ENCODE measurements at regions not wholly inside any gene's neighbourhood (a gene's known extent, or its start where the extent isn't known, plus 50 kb on each side); places are given as distances from the start of the nearest gene placed in this dataset.
A peak's percentile ranks its signal among the peaks of the same experiment; 100 is the strongest.

DNA sequence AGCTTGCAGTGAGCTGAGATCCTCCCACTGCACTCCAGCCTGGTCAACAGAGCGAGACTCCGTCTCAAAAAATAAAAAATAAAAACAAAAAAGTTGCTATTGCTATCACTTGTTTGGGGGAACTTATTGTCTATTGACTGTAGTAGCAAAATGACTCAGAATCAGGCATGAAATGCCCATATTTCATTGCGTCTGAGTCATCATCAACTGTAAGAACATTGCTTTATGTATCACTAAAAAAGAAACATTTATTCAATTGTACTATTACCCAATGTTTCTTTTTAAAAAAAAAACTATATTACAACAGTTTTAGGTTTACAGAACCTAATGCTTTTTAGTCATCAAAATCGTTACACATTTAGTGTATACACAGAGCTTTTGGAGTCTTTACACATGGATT is 91.0 kb upstream of the FMN2 start:
- no peaks in the 10 kb centered on the region for H3K9me3 Mint-ChIP-seq (ENCODE audit: low read depth)
- CTCF ChIA-PET: no interaction called here
- H3K27ac Mint-ChIP-seq: no peak overlapping the region
- H3K4me3 Mint-ChIP-seq: no peak overlapping the region
- ATAC-seq: no peak
- H3K27me3 Mint-ChIP-seq: peaks cover 34% of the 10 kb centered on the region
- intact Hi-C loops (cut with DNase I, micrococcal nuclease): no loop called here
- DNase-seq: no peak
- H3K4me1 Mint-ChIP-seq: peaks cover 6% of the 10 kb centered on the region
- POLR2A ChIA-PET: no interaction called here
- H3K36me3 Mint-ChIP-seq (ENCODE audit: low read depth): no peaks in the 10 kb centered on the region

DNA sequence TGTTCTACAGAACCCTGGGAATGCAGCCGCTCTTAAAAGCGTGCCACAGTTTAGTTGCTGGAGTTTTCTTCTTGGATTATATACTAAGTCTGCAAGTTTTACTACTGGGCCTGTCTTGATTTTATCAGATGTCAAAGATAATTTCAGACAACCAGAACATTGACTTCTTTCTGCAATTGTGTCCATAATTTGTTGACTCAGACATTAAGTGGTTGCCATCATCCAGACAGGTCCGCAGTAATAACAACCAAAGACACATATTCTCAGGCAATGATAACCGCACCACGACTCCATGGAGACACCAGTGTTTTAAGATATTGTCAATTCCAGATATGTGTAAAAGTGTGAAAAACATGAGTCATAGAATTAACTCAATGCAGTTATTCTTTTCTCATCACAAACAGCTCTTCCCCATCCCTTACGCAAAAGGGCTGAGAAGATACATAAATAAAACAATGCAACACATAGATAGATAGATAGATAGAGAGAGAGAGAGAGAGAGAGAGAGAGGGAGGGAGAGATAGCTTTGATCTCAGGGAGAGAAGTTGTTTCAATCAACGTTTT is 90.4 kb upstream of the FMN2 start:
- DNase-seq: no peak

DNA sequence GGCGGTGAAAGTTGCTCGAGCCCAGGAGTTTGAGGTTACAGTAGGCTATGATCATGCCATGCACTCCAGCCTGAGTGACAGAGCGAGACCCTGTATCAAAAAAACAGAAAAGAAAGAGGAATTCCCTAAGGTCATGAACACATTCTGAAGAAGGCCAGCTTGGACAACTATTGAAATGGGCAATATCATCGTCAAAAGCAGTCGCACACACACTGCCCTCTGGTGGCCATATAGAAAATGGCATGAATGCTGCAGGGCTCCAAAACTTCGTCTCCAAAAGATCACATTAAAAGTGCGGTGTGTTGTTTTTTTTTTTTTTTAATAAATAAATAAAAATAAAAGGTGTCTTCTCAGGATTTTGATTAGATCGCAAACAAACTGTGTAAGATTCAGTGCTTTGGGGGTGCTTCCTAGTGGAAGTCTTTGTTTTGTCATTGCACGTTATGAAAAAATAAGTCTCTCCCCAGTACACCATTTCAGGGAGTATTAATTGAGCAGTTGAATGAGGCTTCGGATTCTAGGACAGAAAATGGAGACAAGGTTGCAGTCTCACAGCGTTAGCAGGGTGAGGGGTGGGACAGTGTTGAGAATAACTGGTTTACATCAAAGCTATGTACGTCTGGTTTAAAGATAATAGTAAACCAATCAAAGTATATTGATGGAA is 87.5 kb upstream of the FMN2 start:
- Mint-ChIP-seq H3K27me3 (peaks cover 15% of the 10 kb centered on the region), H3K4me3 (no peak overlapping the region), H3K27ac (no peak overlapping the region), H3K36me3 (ENCODE audit: low read depth) (no peaks in the 10 kb centered on the region), H3K4me1 (no peaks in the 10 kb centered on the region), H3K9me3 (ENCODE audit: low read depth) (no peaks in the 10 kb centered on the region)
- no peak for ATAC-seq
- ChIA-PET POLR2A (no interaction called here), CTCF (interaction anchor here (0.5 to 5.2 kb wide), 7 partner anchors 9 to 989 kb away, joined by 3 to 22 read pairs (median 3); no protein-coding TSS in a partner anchor)
- peak; percentile 35 for DNase-seq
- intact Hi-C loops (cut with DNase I, micrococcal nuclease): no loop called here

More for the DNA sequence above, 90.4 kb upstream of the FMN2 start:
- no peak for ATAC-seq
- Mint-ChIP-seq H3K27me3 (peaks cover 31% of the 10 kb centered on the region), H3K4me3 (no peak overlapping the region), H3K36me3 (ENCODE audit: low read depth) (no peaks in the 10 kb centered on the region), H3K9me3 (ENCODE audit: low read depth) (no peaks in the 10 kb centered on the region), H3K27ac (no peak overlapping the region), H3K4me1 (peaks cover 6% of the 10 kb centered on the region)
- CTCF ChIA-PET: interaction anchor here (0.6 to 5.2 kb wide), 2 partner anchors 49 to 1375 kb away, joined by 4 to 22 read pairs; no protein-coding TSS in a partner anchor
- intact Hi-C loops (cut with DNase I, micrococcal nuclease): no loop called here
- POLR2A ChIA-PET: no interaction called here

DNA sequence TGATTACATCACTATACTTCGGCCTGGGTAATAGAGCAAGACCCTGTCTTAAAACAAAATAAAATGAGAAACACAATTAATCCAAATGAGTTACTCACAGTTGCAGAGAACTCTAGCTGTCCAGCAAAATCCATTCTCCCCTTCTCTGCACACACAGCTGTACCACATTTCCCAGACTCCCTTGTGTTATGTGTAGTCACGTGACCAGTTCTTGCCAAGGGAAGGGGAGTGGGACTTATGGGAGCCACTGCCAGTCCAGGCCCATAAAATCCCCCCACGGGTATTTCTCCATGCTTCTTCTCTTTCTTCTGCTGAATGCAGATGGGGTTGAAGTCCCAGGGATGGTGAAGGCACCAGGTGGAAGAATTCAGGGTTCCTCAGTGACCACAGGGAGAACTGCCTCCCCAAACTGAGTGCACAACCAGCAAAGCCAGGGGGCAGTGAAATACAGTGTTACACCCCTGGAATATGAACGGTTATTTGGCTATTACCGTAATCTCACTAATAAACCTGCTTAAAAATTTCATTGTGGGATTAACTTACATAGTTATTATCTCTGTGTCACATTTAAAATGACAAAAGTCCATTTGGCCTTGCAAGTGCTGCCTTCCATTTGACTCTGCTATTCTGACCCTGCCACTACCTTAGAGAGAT is 85.6 kb upstream of the FMN2 start:
- H3K9me3 Mint-ChIP-seq (ENCODE audit: low read depth): peaks cover 7% of the 10 kb centered on the region
- no peak overlapping the region for H3K27ac Mint-ChIP-seq
- no peaks in the 10 kb centered on the region for H3K36me3 Mint-ChIP-seq (ENCODE audit: low read depth)
- DNase-seq (no peak), ATAC-seq (no peak)
- H3K4me1 Mint-ChIP-seq: no peaks in the 10 kb centered on the region
- H3K4me3 Mint-ChIP-seq: no peak overlapping the region
- CTCF ChIA-PET: interaction anchor here (5.2 kb wide), 1 partner anchor 54 kb away, joined by 22 read pairs; no protein-coding TSS in a partner anchor
- POLR2A ChIA-PET: no interaction called here
- H3K27me3 Mint-ChIP-seq: peaks cover 10% of the 10 kb centered on the region
- intact Hi-C loops (cut with DNase I, micrococcal nuclease): no loop called here

DNA sequence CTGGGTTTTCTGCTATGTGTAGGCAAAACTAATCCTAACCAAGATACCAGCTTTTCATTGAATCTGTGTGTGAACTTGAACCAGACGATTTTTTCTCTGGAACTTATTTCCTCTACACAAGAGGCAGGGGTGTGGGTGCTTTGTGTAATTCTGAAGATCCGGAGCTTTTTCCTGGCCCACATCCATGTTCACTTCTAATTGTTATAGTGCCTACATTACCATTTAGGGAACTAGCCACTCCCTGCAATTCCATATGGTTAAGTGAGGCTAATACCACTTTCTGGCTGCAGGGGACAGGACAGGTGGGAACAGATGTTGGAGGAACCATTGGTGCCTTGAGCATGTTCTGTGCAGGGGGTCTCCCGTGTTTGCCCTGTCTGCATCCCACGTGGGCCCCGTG is 83.4 kb upstream of the FMN2 start:
- Mint-ChIP-seq H3K27me3 (no peaks in the 10 kb centered on the region), H3K4me1 (no peaks in the 10 kb centered on the region), H3K9me3 (ENCODE audit: low read depth) (peaks cover 7% of the 10 kb centered on the region), H3K4me3 (no peak overlapping the region), H3K27ac (no peak overlapping the region), H3K36me3 (ENCODE audit: low read depth) (no peaks in the 10 kb centered on the region)
- CTCF ChIA-PET: interaction anchor here (1.2 to 1.9 kb wide), 2 partner anchors 12 to 141 kb away, joined by 3 to 4 read pairs; no protein-coding TSS in a partner anchor
- DNase-seq: no peak
- intact Hi-C loops (cut with DNase I, micrococcal nuclease): no loop called here
- POLR2A ChIA-PET: no interaction called here
- no peak for ATAC-seq

DNA sequence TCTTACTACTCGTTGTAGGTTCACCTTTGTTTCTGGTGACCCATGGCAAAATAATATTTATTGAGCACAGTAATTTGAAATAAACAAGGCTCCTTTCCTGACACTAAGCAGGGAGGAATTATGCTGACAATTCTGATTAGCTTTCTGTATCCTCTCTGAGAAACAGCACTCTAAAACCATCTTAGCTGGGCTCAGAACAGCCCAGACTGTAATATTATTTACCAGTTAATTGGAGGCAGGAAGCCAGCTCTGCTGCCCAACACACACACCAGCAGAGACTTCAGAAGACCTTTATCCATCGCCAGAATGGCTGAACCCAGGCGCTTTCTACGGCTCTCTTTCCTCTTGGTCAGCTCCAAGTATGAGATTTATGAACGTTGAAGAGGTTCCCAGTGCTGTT is 77.6 kb upstream of the FMN2 start:
- ATAC-seq: no peak
- Mint-ChIP-seq H3K4me1 (no peaks in the 10 kb centered on the region), H3K9me3 (ENCODE audit: low read depth) (peaks cover 17% of the 10 kb centered on the region), H3K27ac (no peak overlapping the region), H3K27me3 (peaks cover 2% of the 10 kb centered on the region), H3K4me3 (no peak overlapping the region), H3K36me3 (ENCODE audit: low read depth) (no peaks in the 10 kb centered on the region)
- DNase-seq: no peak
- POLR2A ChIA-PET: no interaction called here
- intact Hi-C loops (cut with DNase I, micrococcal nuclease): no loop called here
- CTCF ChIA-PET: no interaction called here

DNA sequence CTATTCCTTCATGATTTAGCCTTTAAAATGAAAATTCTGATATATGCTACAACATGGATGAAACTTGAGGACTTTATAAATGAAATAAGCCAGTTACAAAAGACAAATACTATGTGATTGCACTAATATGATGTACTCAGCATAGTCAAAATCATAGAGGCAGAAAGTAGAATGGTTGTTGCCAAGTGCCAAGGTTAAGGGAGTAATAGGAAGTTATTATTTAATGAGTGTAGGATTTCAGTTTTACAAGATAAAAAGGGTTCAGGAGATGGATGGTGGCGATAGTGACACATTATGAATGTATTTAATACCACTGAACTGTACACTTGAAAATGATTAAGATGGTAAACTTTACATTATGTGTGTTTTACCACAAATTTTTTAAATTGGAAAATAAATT is 73.1 kb upstream of the FMN2 start:
- DNase-seq (no peak), ATAC-seq (no peak)
- no peaks in the 10 kb centered on the region for H3K4me1 Mint-ChIP-seq
- no peaks in the 10 kb centered on the region for H3K36me3 Mint-ChIP-seq (ENCODE audit: low read depth)
- H3K27me3 Mint-ChIP-seq: peaks cover 5% of the 10 kb centered on the region
- H3K27ac Mint-ChIP-seq: no peak overlapping the region
- no peak overlapping the region for H3K4me3 Mint-ChIP-seq
- ChIA-PET POLR2A (no interaction called here), CTCF (interaction anchor here (1.6 kb wide), 1 partner anchor 131 kb away, joined by 3 read pairs; no protein-coding TSS in a partner anchor)
- intact Hi-C loops (cut with DNase I, micrococcal nuclease): no loop called here
- H3K9me3 Mint-ChIP-seq (ENCODE audit: low read depth): peaks cover 10% of the 10 kb centered on the region

DNA sequence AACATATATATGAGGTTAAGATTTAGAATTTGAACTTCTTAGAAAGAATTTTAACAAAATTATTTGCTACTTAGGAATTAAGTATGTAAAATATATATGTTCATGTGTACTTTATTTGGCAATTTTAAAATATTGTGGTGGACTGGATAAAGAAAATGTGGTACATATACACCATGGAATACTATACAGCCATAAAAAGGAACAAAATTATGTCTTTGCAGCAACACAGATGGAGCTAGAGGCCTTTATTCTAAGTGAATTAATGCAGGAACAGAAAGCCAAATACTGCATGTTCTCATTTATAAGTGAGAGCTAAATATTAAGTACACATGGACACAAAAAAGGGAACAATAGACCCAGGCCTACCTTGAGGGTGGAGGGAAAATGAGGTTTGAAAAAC is 72.2 kb upstream of the FMN2 start:
- CTCF ChIA-PET: no interaction called here
- intact Hi-C loops (cut with DNase I, micrococcal nuclease): no loop called here
- H3K4me3 Mint-ChIP-seq: no peak overlapping the region

DNA sequence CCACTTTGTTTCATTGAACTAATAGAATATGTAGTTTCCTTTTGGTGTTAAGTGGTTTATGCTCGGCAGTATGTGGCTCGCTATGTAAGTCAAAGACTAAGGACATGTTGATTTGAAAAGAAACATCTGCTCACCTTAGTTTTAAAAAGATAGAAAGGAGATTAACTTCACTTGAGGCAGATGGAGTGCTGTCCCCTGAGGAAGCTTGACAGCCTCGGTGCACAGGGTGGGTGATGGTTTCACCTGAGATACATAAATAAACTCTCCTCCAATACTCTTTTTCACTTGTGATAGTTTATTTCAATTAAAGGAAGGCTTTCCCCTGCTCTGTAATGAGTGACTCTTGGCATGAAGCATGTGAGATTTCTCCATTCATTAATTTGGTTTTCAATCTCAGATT is 70.8 kb upstream of the FMN2 start:
- Mint-ChIP-seq H3K27ac (no peak overlapping the region), H3K4me1 (no peaks in the 10 kb centered on the region), H3K36me3 (ENCODE audit: low read depth) (no peaks in the 10 kb centered on the region), H3K9me3 (ENCODE audit: low read depth) (peaks cover 10% of the 10 kb centered on the region), H3K4me3 (no peak overlapping the region), H3K27me3 (peaks cover 8% of the 10 kb centered on the region)
- intact Hi-C loops (cut with DNase I, micrococcal nuclease): loop anchor here in 1 of 2 experiments (5.0 kb wide), 1 partner anchor 1461 kb away; no protein-coding TSS in a partner anchor
- POLR2A ChIA-PET: no interaction called here
- CTCF ChIA-PET: no interaction called here
- ATAC-seq (no peak), DNase-seq (no peak)

More for the DNA sequence above, 72.2 kb upstream of the FMN2 start:
- H3K9me3 Mint-ChIP-seq (ENCODE audit: low read depth): peaks cover 10% of the 10 kb centered on the region
- POLR2A ChIA-PET: interaction anchor here (0.7 kb wide), 1 partner anchor 103 kb away, joined by 3 read pairs; no protein-coding TSS in a partner anchor
- peaks cover 5% of the 10 kb centered on the region for H3K27me3 Mint-ChIP-seq
- H3K36me3 Mint-ChIP-seq (ENCODE audit: low read depth): no peaks in the 10 kb centered on the region
- no peak overlapping the region for H3K27ac Mint-ChIP-seq
- no peak for DNase-seq
- no peak for ATAC-seq
- no peaks in the 10 kb centered on the region for H3K4me1 Mint-ChIP-seq

DNA sequence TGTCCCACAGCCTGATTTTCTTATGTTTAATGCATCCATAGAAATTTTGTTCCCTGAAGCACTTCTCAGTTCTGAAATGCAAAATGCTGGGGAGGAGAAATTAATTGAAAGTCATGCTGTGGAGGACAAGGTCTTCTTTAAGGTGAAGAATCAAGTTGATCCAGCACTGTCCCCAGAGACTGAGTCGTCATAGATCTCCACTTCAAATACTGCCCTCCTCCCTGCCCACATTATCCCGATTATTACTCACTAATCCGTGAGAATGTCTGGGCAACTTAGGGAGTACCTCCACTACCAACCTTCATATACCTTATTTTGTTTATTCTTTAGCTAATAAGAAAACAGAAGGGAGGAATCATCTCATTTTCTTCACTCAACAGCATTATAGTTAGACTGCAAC is 70.0 kb upstream of the FMN2 start:
- H3K4me1 Mint-ChIP-seq: no peaks in the 10 kb centered on the region
- ChIA-PET CTCF (no interaction called here), POLR2A (no interaction called here)
- no peak for DNase-seq
- no peak overlapping the region for H3K4me3 Mint-ChIP-seq
- H3K9me3 Mint-ChIP-seq (ENCODE audit: low read depth): peaks cover 10% of the 10 kb centered on the region
- H3K27me3 Mint-ChIP-seq: peaks cover 8% of the 10 kb centered on the region
- no peaks in the 10 kb centered on the region for H3K36me3 Mint-ChIP-seq (ENCODE audit: low read depth)
- H3K27ac Mint-ChIP-seq: no peak overlapping the region
- intact Hi-C loops (cut with DNase I, micrococcal nuclease): loop anchor here in 1 of 2 experiments (5.0 kb wide), 1 partner anchor 1461 kb away; no protein-coding TSS in a partner anchor
- ATAC-seq: no peak

DNA sequence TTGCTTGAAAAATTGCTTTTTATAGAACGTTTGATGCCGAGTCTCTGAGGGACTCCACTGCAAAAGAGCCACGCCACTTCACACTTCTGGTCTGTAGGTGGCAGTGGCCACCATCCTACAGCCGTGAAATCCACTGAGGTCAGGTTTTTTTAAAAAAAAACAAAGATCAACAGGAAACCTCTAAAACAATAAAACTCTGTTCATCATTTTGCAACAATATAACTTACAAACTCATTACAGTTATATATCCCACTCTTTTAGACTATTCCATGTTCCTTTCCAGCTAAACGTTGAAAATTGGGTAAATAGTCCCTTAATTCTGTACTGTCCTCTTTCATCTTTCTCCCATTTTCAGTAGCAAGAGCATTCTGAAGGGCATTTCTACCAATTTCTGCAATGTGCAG is 64.6 kb upstream of the FMN2 start:
- Mint-ChIP-seq H3K36me3 (ENCODE audit: low read depth) (no peaks in the 10 kb centered on the region), H3K4me1 (no peaks in the 10 kb centered on the region), H3K9me3 (ENCODE audit: low read depth) (no peaks in the 10 kb centered on the region), H3K27me3 (peaks cover 3% of the 10 kb centered on the region), H3K4me3 (no peak overlapping the region), H3K27ac (no peak overlapping the region)
- intact Hi-C loops (cut with DNase I, micrococcal nuclease): loop anchor here (1.0 to 2.0 kb wide), 4 partner anchors 122 to 162 kb away; no protein-coding TSS in a partner anchor
- POLR2A ChIA-PET: no interaction called here
- ATAC-seq (peak; percentile 39), DNase-seq (peak; percentile 46)
- CTCF ChIA-PET: interaction anchor here (0.6 to 1.2 kb wide), 5 partner anchors 11 to 162 kb away, joined by 3 to 6 read pairs (median 3); no protein-coding TSS in a partner anchor

DNA sequence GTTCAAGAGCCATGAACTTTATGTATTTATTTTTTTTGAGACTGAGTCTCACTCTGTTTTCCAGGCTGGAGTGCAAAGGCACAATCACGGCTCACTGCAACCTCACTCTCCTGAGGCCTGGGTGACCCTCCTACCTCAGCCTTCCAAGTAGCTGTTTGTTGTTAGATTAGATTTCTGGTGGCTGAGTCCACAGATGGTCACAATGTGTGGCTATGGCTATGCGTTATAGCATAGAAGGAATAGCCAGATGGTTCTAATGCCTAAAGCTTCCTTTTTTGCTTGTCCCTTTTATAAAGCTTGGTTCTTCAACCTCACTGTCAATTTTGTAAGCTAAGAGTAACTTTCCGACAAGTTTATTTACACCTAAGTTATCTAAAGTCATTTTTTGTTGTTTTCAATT is 62.3 kb upstream of the FMN2 start:
- POLR2A ChIA-PET: no interaction called here
- DNase-seq: no peak
- Mint-ChIP-seq H3K4me3 (no peak overlapping the region), H3K9me3 (ENCODE audit: low read depth) (no peaks in the 10 kb centered on the region), H3K27ac (no peak overlapping the region), H3K27me3 (peaks cover 3% of the 10 kb centered on the region), H3K36me3 (ENCODE audit: low read depth) (no peaks in the 10 kb centered on the region), H3K4me1 (no peaks in the 10 kb centered on the region)
- no peak for ATAC-seq
- intact Hi-C loops (cut with DNase I, micrococcal nuclease): no loop called here
- CTCF ChIA-PET: interaction anchor here (0.6 to 1.1 kb wide), 3 partner anchors 157 to 769 kb away, joined by 3 to 4 read pairs (median 3); no protein-coding TSS in a partner anchor
